Progenitor cell of endocrine pancreas (in vitro differentiated cells): ENCODE measurements at regions not wholly inside any gene's neighbourhood (a gene's known extent, or its start where the extent isn't known, plus 50 kb on each side); places are given as distances from the start of the nearest gene placed in this dataset.

ENCODE experiments used
- DNase-seq: peaks from one replicate; pipeline ENCODE4 v3.0.0; 2021; ENCODE audit warnings: low spot score; ENCODE audit not compliant: unreplicated experiment
- H3K27ac Mint-ChIP-seq: 2 replicates; pipeline ENCODE4 v1.8.0; 2021; ENCODE audit warnings: mild to moderate bottlenecking, moderate library complexity, mixed read lengths
- H3K27me3 Mint-ChIP-seq: 2 replicates; pipeline ENCODE4 v1.8.0; 2021; ENCODE audit warnings: mixed read lengths
- H3K36me3 Mint-ChIP-seq: 2 replicates; pipeline ENCODE4 v1.8.0; 2022; ENCODE audit warnings: mixed read lengths; ENCODE audit not compliant: insufficient read depth
- H3K4me1 Mint-ChIP-seq: 2 replicates; pipeline ENCODE4 v1.8.0; 2021; ENCODE audit warnings: low read depth, mixed read lengths
- H3K4me3 Mint-ChIP-seq: 2 replicates; pipeline ENCODE4 v1.8.0; 2021; ENCODE audit warnings: low read depth, mild to moderate bottlenecking, moderate library complexity, mixed read lengths
- H3K9me3 Mint-ChIP-seq: 2 replicates; pipeline ENCODE4 v1.8.0; 2021; ENCODE audit warnings: low read depth, mixed read lengths
- CTCF ChIP-seq: fragments of 200-600 bp; sonication (generic); IDR thresholded peaks from one replicate; pipeline ENCODE4 v1.5.0; 2021; ENCODE audit warnings: antibody characterized with exemption, mild to moderate bottlenecking; ENCODE audit not compliant: unreplicated experiment

- H3K4me1 Mint-ChIP-seq, result no peaks in the 10 kb centered on the region
- TF ChIP-seq CTCF, result no peak
Observed at GRCh38 chr1:195981448-195982139, 626.6 kb downstream of the KCNT2 start.

GRCh38 chr1:195979646-195980045, 628.6 kb downstream of the KCNT2 start:
- no peak overlapping the region for H3K27ac Mint-ChIP-seq
- no peaks in the 10 kb centered on the region for H3K36me3 Mint-ChIP-seq
- no peaks in the 10 kb centered on the region for H3K9me3 Mint-ChIP-seq
- no peak overlapping the region for H3K4me3 Mint-ChIP-seq
- DNase-seq, result no peak
- no peaks in the 10 kb centered on the region for H3K27me3 Mint-ChIP-seq
- no peak for TF ChIP-seq CTCF
- H3K4me1 Mint-ChIP-seq, result no peaks in the 10 kb centered on the region

More at GRCh38 chr1:195981448-195982139, 626.6 kb downstream of the KCNT2 start:
- Mint-ChIP-seq H3K9me3 (no peaks in the 10 kb centered on the region), H3K27ac (no peak overlapping the region), H3K36me3 (no peaks in the 10 kb centered on the region), H3K4me3 (no peak overlapping the region), H3K27me3 (no peaks in the 10 kb centered on the region)
- no peak for DNase-seq

GRCh38 chr1:195973311-195973904, 634.8 kb downstream of the KCNT2 start:
- Mint-ChIP-seq H3K4me1 (no peaks in the 10 kb centered on the region), H3K4me3 (no peak overlapping the region), H3K27ac (no peak overlapping the region), H3K9me3 (no peaks in the 10 kb centered on the region), H3K27me3 (no peaks in the 10 kb centered on the region), H3K36me3 (no peaks in the 10 kb centered on the region)
- no peak for DNase-seq
- TF ChIP-seq CTCF, result no peak

- Mint-ChIP-seq H3K36me3 (no peaks in the 10 kb centered on the region), H3K27ac (no peak overlapping the region)
Observed at GRCh38 chr1:195971589-195971988, 636.7 kb downstream of the KCNT2 start.

GRCh38 chr1:195970209-195970608, 638.0 kb downstream of the KCNT2 start:
- no peaks in the 10 kb centered on the region for H3K27me3 Mint-ChIP-seq
- no peaks in the 10 kb centered on the region for H3K4me1 Mint-ChIP-seq
- no peak overlapping the region for H3K27ac Mint-ChIP-seq
- no peak for TF ChIP-seq CTCF
- DNase-seq, result no peak
- H3K36me3 Mint-ChIP-seq, result no peaks in the 10 kb centered on the region
- H3K9me3 Mint-ChIP-seq, result no peaks in the 10 kb centered on the region
- no peak overlapping the region for H3K4me3 Mint-ChIP-seq

More at GRCh38 chr1:195971589-195971988, 636.7 kb downstream of the KCNT2 start:
- no peaks in the 10 kb centered on the region for H3K9me3 Mint-ChIP-seq
- no peak overlapping the region for H3K4me3 Mint-ChIP-seq
- H3K27me3 Mint-ChIP-seq, result no peaks in the 10 kb centered on the region
- DNase-seq, result no peak
- no peaks in the 10 kb centered on the region for H3K4me1 Mint-ChIP-seq
- TF ChIP-seq CTCF, result no peak
